ENCODE measurements at regions not wholly inside any gene's neighbourhood (a gene's known extent, or its start where the extent isn't known, plus 50 kb on each side); places are given as distances from the start of the nearest gene placed in this dataset.

DNA sequence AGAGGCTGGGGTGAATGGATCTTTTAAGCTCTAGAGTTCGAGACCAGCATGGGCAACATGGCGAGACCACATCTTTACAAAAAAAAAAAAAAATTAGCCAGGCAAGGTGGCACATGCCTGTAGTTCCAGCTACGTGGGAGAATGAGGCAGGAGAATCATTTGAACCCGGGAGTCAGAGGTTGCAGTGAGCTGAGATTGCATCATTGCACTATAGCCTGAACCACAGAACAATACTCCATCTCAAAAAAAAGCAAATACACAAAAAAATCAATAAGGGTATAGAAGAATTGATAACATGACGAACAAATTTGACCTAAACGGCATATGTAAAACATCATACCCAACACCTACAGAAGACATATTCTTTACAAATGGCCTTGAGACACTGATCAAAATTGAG lies 668.4 kb downstream of the MECOM start:
- TF ChIP-seq TEAD4 (IDR thresholded peaks at IDR 0.05) (no peak), TAF1 (IDR thresholded peaks at IDR 0.05; ENCODE audit: low read depth) (no peak), CREB1 (IDR thresholded peaks at IDR 0.05; ENCODE audit: low read depth) (no peak), YY1 (IDR thresholded peaks at IDR 0.05; ENCODE audit: low read depth) (no peak), RAD21 (IDR thresholded peaks at IDR 0.05; ENCODE audit: low read depth) (no peak), CEBPB (IDR thresholded peaks at IDR 0.05) (no peak), FOXM1 (IDR thresholded peaks at IDR 0.05; ENCODE audit: borderline replicate concordance, low read depth) (no peak), TCF12 (IDR thresholded peaks at IDR 0.05; ENCODE audit: low read depth) (no peak), MAX (IDR thresholded peaks at IDR 0.05) (no peak), EGR1 (IDR thresholded peaks at IDR 0.05) (no peak), EP300 (IDR thresholded peaks at IDR 0.05; ENCODE audit: borderline replicate concordance) (no peak), NFIC (IDR thresholded peaks at IDR 0.05) (no peak), ZBTB7A (IDR thresholded peaks at IDR 0.05; ENCODE audit: low read depth) (no peak)
- TF ChIP-seq, protein P1, sequence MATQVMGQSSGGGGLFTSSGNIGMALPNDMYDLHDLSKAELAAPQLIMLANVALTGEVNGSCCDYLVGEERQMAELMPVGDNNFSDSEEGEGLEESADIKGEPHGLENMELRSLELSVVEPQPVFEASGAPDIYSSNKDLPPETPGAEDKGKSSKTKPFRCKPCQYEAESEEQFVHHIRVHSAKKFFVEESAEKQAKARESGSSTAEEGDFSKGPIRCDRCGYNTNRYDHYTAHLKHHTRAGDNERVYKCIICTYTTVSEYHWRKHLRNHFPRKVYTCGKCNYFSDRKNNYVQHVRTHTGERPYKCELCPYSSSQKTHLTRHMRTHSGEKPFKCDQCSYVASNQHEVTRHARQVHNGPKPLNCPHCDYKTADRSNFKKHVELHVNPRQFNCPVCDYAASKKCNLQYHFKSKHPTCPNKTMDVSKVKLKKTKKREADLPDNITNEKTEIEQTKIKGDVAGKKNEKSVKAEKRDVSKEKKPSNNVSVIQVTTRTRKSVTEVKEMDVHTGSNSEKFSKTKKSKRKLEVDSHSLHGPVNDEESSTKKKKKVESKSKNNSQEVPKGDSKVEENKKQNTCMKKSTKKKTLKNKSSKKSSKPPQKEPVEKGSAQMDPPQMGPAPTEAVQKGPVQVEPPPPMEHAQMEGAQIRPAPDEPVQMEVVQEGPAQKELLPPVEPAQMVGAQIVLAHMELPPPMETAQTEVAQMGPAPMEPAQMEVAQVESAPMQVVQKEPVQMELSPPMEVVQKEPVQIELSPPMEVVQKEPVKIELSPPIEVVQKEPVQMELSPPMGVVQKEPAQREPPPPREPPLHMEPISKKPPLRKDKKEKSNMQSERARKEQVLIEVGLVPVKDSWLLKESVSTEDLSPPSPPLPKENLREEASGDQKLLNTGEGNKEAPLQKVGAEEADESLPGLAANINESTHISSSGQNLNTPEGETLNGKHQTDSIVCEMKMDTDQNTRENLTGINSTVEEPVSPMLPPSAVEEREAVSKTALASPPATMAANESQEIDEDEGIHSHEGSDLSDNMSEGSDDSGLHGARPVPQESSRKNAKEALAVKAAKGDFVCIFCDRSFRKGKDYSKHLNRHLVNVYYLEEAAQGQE (IDR thresholded peaks at IDR 0.05; ENCODE audit: low read depth), result no peak
- TF ChIP-seq, protein P2, sequence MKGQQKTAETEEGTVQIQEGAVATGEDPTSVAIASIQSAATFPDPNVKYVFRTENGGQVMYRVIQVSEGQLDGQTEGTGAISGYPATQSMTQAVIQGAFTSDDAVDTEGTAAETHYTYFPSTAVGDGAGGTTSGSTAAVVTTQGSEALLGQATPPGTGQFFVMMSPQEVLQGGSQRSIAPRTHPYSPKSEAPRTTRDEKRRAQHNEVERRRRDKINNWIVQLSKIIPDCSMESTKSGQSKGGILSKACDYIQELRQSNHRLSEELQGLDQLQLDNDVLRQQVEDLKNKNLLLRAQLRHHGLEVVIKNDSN (IDR thresholded peaks at IDR 0.05), result no peak

DNA sequence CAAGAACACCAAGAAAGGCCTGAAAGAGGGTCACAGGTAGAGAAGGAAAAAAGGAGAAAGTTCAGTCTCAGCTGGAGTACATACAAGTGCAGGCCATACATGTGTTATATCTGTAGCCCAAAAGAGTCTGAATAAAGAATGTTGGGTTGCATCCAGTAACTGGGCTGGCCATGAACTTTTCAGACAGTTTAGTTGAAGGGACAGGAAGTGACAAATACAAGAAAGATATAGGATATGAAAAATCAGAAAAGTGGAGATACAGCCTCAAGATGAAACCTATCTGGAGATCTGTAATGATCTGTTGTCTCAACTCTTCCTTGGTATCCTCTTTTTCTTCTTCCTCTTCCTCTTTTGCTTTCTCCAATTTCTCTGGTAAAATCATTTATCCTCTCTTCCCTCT lies 671.7 kb downstream of the MECOM start:
- TF ChIP-seq, protein P1 (IDR thresholded peaks at IDR 0.05; ENCODE audit: low read depth), result no peak
- TF ChIP-seq EP300 (IDR thresholded peaks at IDR 0.05; ENCODE audit: borderline replicate concordance) (no peak), NFIC (IDR thresholded peaks at IDR 0.05) (no peak), FOXM1 (IDR thresholded peaks at IDR 0.05; ENCODE audit: borderline replicate concordance, low read depth) (no peak), CREB1 (IDR thresholded peaks at IDR 0.05; ENCODE audit: low read depth) (no peak), ZBTB7A (IDR thresholded peaks at IDR 0.05; ENCODE audit: low read depth) (no peak), MAX (IDR thresholded peaks at IDR 0.05) (no peak), CEBPB (IDR thresholded peaks at IDR 0.05) (no peak), TCF12 (IDR thresholded peaks at IDR 0.05; ENCODE audit: low read depth) (no peak), TAF1 (IDR thresholded peaks at IDR 0.05; ENCODE audit: low read depth) (no peak), EGR1 (IDR thresholded peaks at IDR 0.05) (no peak), TEAD4 (IDR thresholded peaks at IDR 0.05) (no peak), YY1 (IDR thresholded peaks at IDR 0.05; ENCODE audit: low read depth) (no peak), RAD21 (IDR thresholded peaks at IDR 0.05; ENCODE audit: low read depth) (no peak)
- TF ChIP-seq, protein P2 (IDR thresholded peaks at IDR 0.05), result no peak

- TF ChIP-seq TEAD4 (IDR thresholded peaks at IDR 0.05), result no peak
- TF ChIP-seq, protein P1 (IDR thresholded peaks at IDR 0.05; ENCODE audit: low read depth), result no peak
- no peak for TF ChIP-seq TCF12 (IDR thresholded peaks at IDR 0.05; ENCODE audit: low read depth)
These were observed 672.9 kb downstream of the MECOM start for GRCh38 chr3:168990621-168991020.

DNA sequence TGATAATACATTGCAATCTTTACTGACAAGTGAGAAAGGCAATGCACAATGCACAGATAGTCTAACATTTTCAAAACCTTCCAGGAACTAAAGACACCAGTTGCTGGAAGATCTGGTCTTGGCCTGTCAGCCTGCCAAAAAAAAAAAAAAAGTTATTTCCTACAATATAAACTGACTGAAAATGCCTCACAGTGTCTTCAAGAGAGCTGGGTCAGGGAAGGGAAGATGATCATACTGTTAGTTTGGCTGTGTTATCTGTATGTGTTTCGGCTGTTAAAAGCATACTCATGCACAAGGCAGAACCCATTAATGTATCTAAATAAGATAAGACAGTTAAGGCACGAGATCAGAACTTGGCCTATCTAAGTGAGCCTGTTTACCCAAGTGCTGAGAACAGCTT lies 673.4 kb downstream of the MECOM start:
- TF ChIP-seq, protein P2 (IDR thresholded peaks at IDR 0.05), result no peak
- no peak for TF ChIP-seq RAD21 (IDR thresholded peaks at IDR 0.05; ENCODE audit: low read depth)
- no peak for TF ChIP-seq FOXM1 (IDR thresholded peaks at IDR 0.05; ENCODE audit: borderline replicate concordance, low read depth)
- TF ChIP-seq YY1 (IDR thresholded peaks at IDR 0.05; ENCODE audit: low read depth), result no peak
- TF ChIP-seq MAX (IDR thresholded peaks at IDR 0.05), result no peak
